Retinal pigment epithelial cell (primary cell): ENCODE measurements at regions not wholly inside any gene's neighbourhood (a gene's known extent, or its start where the extent isn't known, plus 50 kb on each side); places are given as distances from the start of the nearest gene placed in this dataset.

Experiments used
- DNase-seq: peaks from one replicate; pipeline ENCODE4 v3.0.0-alpha.2; 2010; ENCODE audit warnings: low read depth
- H3K4me3 ChIP-seq: 2 replicates; pipeline ENCODE4 v1.5.1; 2011; ENCODE audit warnings: mild to moderate bottlenecking, low read length, control low read depth, moderate library complexity
- CTCF ChIP-seq: conservative IDR thresholded peaks from 2 replicates; pipeline ENCODE4 v1.5.1; 2011; ENCODE audit warnings: low read depth, low read length, control low read depth, inconsistent platforms

- no peak for TF ChIP-seq CTCF
- H3K4me3 ChIP-seq: no peak overlapping the region
- DNase-seq: no peak
Measured at GRCh38 chr7:3172768-3173280, 128.2 kb upstream of the SDK1 start.

GRCh38 chr7:3174515-3175284, 126.4 kb upstream of the SDK1 start:
- H3K4me3 ChIP-seq: no peak overlapping the region
- DNase-seq: no peak
- no peak for TF ChIP-seq CTCF

- no peak overlapping the region for H3K4me3 ChIP-seq
- no peak for DNase-seq
- no peak for TF ChIP-seq CTCF
Measured at GRCh38 chr7:3175285-3175902, 125.7 kb upstream of the SDK1 start.

- TF ChIP-seq CTCF: no peak
- H3K4me3 ChIP-seq: no peak overlapping the region
- no peak for DNase-seq
Measured at GRCh38 chr7:3176112-3177000, 124.7 kb upstream of the SDK1 start.

GRCh38 chr7:3177271-3177670, 123.8 kb upstream of the SDK1 start:
- TF ChIP-seq CTCF: no peak
- DNase-seq: no peak
- no peak overlapping the region for H3K4me3 ChIP-seq

- DNase-seq: no peak
- no peak overlapping the region for H3K4me3 ChIP-seq
- no peak for TF ChIP-seq CTCF
Measured at GRCh38 chr7:3179456-3179855, 121.6 kb upstream of the SDK1 start.
